ENCODE measurements at regions not wholly inside any gene's neighbourhood (a gene's known extent, or its start where the extent isn't known, plus 50 kb on each side); places are given as distances from the start of the nearest gene placed in this dataset.
"Not testable (repeated sequence)": the region's sequence is repeated elsewhere in the genome, so short reads cannot be mapped to it uniquely, and the experiment has no call there.

GRCh38 chr22:47401976-47402770, 639.7 kb downstream of the TBC1D22A start:
- ATAC-seq (ENCODE audit: low FRiP score): no peak

GRCh38 chr22:47401592-47401898, 639.1 kb downstream of the TBC1D22A start:
- no peak for TF ChIP-seq CTCF (IDR thresholded peaks at IDR 0.05)
- no peak for ATAC-seq (ENCODE audit: low FRiP score)
- DNase-seq (ENCODE audit: low spot score): no peak

More at GRCh38 chr22:47401976-47402770, 639.7 kb downstream of the TBC1D22A start:
- DNase-seq (ENCODE audit: low spot score): no peak
- no peak for TF ChIP-seq CTCF (IDR thresholded peaks at IDR 0.05)

GRCh38 chr22:47400701-47401591, 638.5 kb downstream of the TBC1D22A start:
- no peak for ATAC-seq (ENCODE audit: low FRiP score)
- TF ChIP-seq CTCF (IDR thresholded peaks at IDR 0.05): no peak
- no peak for DNase-seq (ENCODE audit: low spot score)

GRCh38 chr22:47400131-47400530, 637.7 kb downstream of the TBC1D22A start:
- not testable (repeated sequence) for ATAC-seq (ENCODE audit: low FRiP score); DNase-seq (ENCODE audit: low spot score)

- ATAC-seq (ENCODE audit: low FRiP score): no peak
- no peak for DNase-seq (ENCODE audit: low spot score)
- no peak for TF ChIP-seq CTCF (IDR thresholded peaks at IDR 0.05)
Measured at GRCh38 chr22:47398921-47399790, 636.7 kb downstream of the TBC1D22A start.

GRCh38 chr22:47398491-47398890, 636.0 kb downstream of the TBC1D22A start:
- no peak for TF ChIP-seq CTCF (IDR thresholded peaks at IDR 0.05)

GRCh38 chr22:47397673-47398072, 635.2 kb downstream of the TBC1D22A start:
- no peak for ATAC-seq (ENCODE audit: low FRiP score)
- DNase-seq (ENCODE audit: low spot score): no peak
- no peak for TF ChIP-seq CTCF (IDR thresholded peaks at IDR 0.05)

More at GRCh38 chr22:47398491-47398890, 636.0 kb downstream of the TBC1D22A start:
- ATAC-seq (ENCODE audit: low FRiP score) (no peak), DNase-seq (ENCODE audit: low spot score) (no peak)

Data from omental fat pad (tissue), 3 donors.